Retina (tissue), 1 donor: ENCODE measurements at regions not wholly inside any gene's neighbourhood (a gene's known extent, or its start where the extent isn't known, plus 50 kb on each side); places are given as distances from the start of the nearest gene placed in this dataset.
"Not testable (repeated sequence)": the region's sequence is repeated elsewhere in the genome, so short reads cannot be mapped to it uniquely, and the experiment has no call there.

Experiments used
- DNase-seq: peaks from one replicate; pipeline ENCODE4 v3.0.0-alpha.2; 2016

- DNase-seq: peak; percentile 33
Measured at GRCh38 chr2:143841935-143842334, 678.0 kb downstream of the ZEB2 start.

GRCh38 chr2:143840601-143841000 is 679.3 kb downstream of the ZEB2 start:
- no peak for DNase-seq

GRCh38 chr2:143840194-143840593 is 679.7 kb downstream of the ZEB2 start:
- DNase-seq: no peak

- DNase-seq: no peak
Measured at GRCh38 chr2:143839456-143839855, 680.5 kb downstream of the ZEB2 start.

GRCh38 chr2:143837055-143837454 is 682.9 kb downstream of the ZEB2 start:
- DNase-seq: not testable (repeated sequence)

GRCh38 chr2:143835481-143835880 is 684.4 kb downstream of the ZEB2 start:
- no peak for DNase-seq

GRCh38 chr2:143833015-143833660 is 686.8 kb downstream of the ZEB2 start:
- no peak for DNase-seq

- no peak for DNase-seq
Measured at GRCh38 chr2:143830476-143830875, 689.4 kb downstream of the ZEB2 start.

- no peak for DNase-seq
Measured at GRCh38 chr2:143828763-143829537, 691.0 kb downstream of the ZEB2 start.

- no peak for DNase-seq
Measured at GRCh38 chr2:143824791-143825190, 695.1 kb downstream of the ZEB2 start.

- no peak for DNase-seq
Measured at GRCh38 chr2:143823876-143824275, 694.7 kb downstream of the ARHGAP15 start.

GRCh38 chr2:143823296-143823695 is 694.1 kb downstream of the ARHGAP15 start:
- DNase-seq: no peak

- no peak for DNase-seq
Measured at GRCh38 chr2:143822736-143823135, 693.5 kb downstream of the ARHGAP15 start.

- DNase-seq: no peak
Measured at GRCh38 chr2:143819764-143820163, 690.5 kb downstream of the ARHGAP15 start.

GRCh38 chr2:143819190-143819735 is 690.0 kb downstream of the ARHGAP15 start:
- DNase-seq: no peak
